Stimulated activated naive CD8-positive, alpha-beta T cell treated with anti-CD3 and anti-CD28 coated beads, Interleukin-15, Interleukin-2, amounts not matched to agents 100 ng/mL and 50 ng/mL, for 24 hours (primary cell): ENCODE measurements at regions not wholly inside any gene's neighbourhood (a gene's known extent, or its start where the extent isn't known, plus 50 kb on each side); places are given as distances from the start of the nearest gene placed in this dataset.
A peak's percentile ranks its signal among the peaks of the same experiment; 100 is the strongest.
"Not testable (repeated sequence)": the region's sequence is repeated elsewhere in the genome, so short reads cannot be mapped to it uniquely, and the experiment has no call there.

Experiments used
- H3K27ac Mint-ChIP-seq: one replicate; pipeline ENCODE4 v1.8.0; 2021; ENCODE audit warnings: mild to moderate bottlenecking, mixed read lengths
- H3K27me3 Mint-ChIP-seq: one replicate; pipeline ENCODE4 v1.8.0; 2021; ENCODE audit warnings: mixed read lengths
- H3K36me3 Mint-ChIP-seq: one replicate; pipeline ENCODE4 v1.8.0; 2021; ENCODE audit warnings: low read depth, mixed read lengths
- H3K4me1 Mint-ChIP-seq: one replicate; pipeline ENCODE4 v1.8.0; 2021; ENCODE audit warnings: low read depth, mixed read lengths
- H3K4me3 Mint-ChIP-seq: one replicate; pipeline ENCODE4 v1.8.0; 2021; ENCODE audit warnings: mild to moderate bottlenecking, mixed read lengths
- H3K9me3 Mint-ChIP-seq: one replicate; pipeline ENCODE4 v1.8.0; 2021; ENCODE audit warnings: mixed read lengths

- Mint-ChIP-seq H3K4me1 (no peaks in the 10 kb centered on the region), H3K36me3 (no peaks in the 10 kb centered on the region), H3K27ac (no peak overlapping the region), H3K9me3 (no peaks in the 10 kb centered on the region), H3K27me3 (peaks cover 9% of the 10 kb centered on the region), H3K4me3 (no peak overlapping the region)
Measured at GRCh38 chr2:129190494-129190893, 789.0 kb upstream of the RAB6C start.

GRCh38 chr2:129191530-129191929 is 787.9 kb upstream of the RAB6C start:
- Mint-ChIP-seq H3K27me3 (peaks cover 9% of the 10 kb centered on the region), H3K36me3 (no peaks in the 10 kb centered on the region), H3K4me1 (no peaks in the 10 kb centered on the region), H3K27ac (no peak overlapping the region), H3K9me3 (no peaks in the 10 kb centered on the region), H3K4me3 (no peak overlapping the region)

GRCh38 chr2:129192117-129192516 is 787.3 kb upstream of the RAB6C start:
- H3K27me3 Mint-ChIP-seq = peaks cover 9% of the 10 kb centered on the region
- H3K4me3 Mint-ChIP-seq = no peak overlapping the region
- no peaks in the 10 kb centered on the region for H3K9me3 Mint-ChIP-seq
- H3K4me1 Mint-ChIP-seq = no peaks in the 10 kb centered on the region
- no peak overlapping the region for H3K27ac Mint-ChIP-seq
- no peaks in the 10 kb centered on the region for H3K36me3 Mint-ChIP-seq

- no peaks in the 10 kb centered on the region for H3K9me3 Mint-ChIP-seq
- no peak overlapping the region for H3K4me3 Mint-ChIP-seq
- no peaks in the 10 kb centered on the region for H3K36me3 Mint-ChIP-seq
- H3K27me3 Mint-ChIP-seq = peaks cover 9% of the 10 kb centered on the region
- no peaks in the 10 kb centered on the region for H3K4me1 Mint-ChIP-seq
- no peak overlapping the region for H3K27ac Mint-ChIP-seq
Measured at GRCh38 chr2:129192841-129193253, 786.6 kb upstream of the RAB6C start.

- H3K4me3 Mint-ChIP-seq = no peak overlapping the region
- no peaks in the 10 kb centered on the region for H3K4me1 Mint-ChIP-seq
- H3K36me3 Mint-ChIP-seq = no peaks in the 10 kb centered on the region
- no peaks in the 10 kb centered on the region for H3K9me3 Mint-ChIP-seq
- H3K27me3 Mint-ChIP-seq = peaks cover 7% of the 10 kb centered on the region
- H3K27ac Mint-ChIP-seq = no peak overlapping the region
Measured at GRCh38 chr2:129193961-129194360, 785.5 kb upstream of the RAB6C start.

GRCh38 chr2:129199501-129199900 is 780.0 kb upstream of the RAB6C start:
- no peak overlapping the region for H3K4me3 Mint-ChIP-seq
- H3K4me1 Mint-ChIP-seq = no peaks in the 10 kb centered on the region
- no peaks in the 10 kb centered on the region for H3K27me3 Mint-ChIP-seq
- no peaks in the 10 kb centered on the region for H3K9me3 Mint-ChIP-seq
- no peak overlapping the region for H3K27ac Mint-ChIP-seq
- no peaks in the 10 kb centered on the region for H3K36me3 Mint-ChIP-seq

GRCh38 chr2:129201696-129202095 is 777.8 kb upstream of the RAB6C start:
- no peaks in the 10 kb centered on the region for H3K4me1 Mint-ChIP-seq
- no peaks in the 10 kb centered on the region for H3K27me3 Mint-ChIP-seq
- H3K27ac Mint-ChIP-seq = no peak overlapping the region
- no peak overlapping the region for H3K4me3 Mint-ChIP-seq
- H3K36me3 Mint-ChIP-seq = no peaks in the 10 kb centered on the region
- no peaks in the 10 kb centered on the region for H3K9me3 Mint-ChIP-seq

GRCh38 chr2:129203331-129203730 is 776.1 kb upstream of the RAB6C start:
- no peaks in the 10 kb centered on the region for H3K36me3 Mint-ChIP-seq
- H3K9me3 Mint-ChIP-seq = no peaks in the 10 kb centered on the region
- no peak overlapping the region for H3K4me3 Mint-ChIP-seq
- no peak overlapping the region for H3K27ac Mint-ChIP-seq
- no peaks in the 10 kb centered on the region for H3K4me1 Mint-ChIP-seq
- no peaks in the 10 kb centered on the region for H3K27me3 Mint-ChIP-seq

- not testable (repeated sequence) for H3K27ac Mint-ChIP-seq, H3K9me3 Mint-ChIP-seq, H3K4me3 Mint-ChIP-seq, H3K27me3 Mint-ChIP-seq, H3K36me3 Mint-ChIP-seq, H3K4me1 Mint-ChIP-seq
Measured at GRCh38 chr2:129204581-129204980, 774.9 kb upstream of the RAB6C start.

GRCh38 chr2:129205176-129205575 is 774.3 kb upstream of the RAB6C start:
- H3K27ac Mint-ChIP-seq = no peak overlapping the region
- no peaks in the 10 kb centered on the region for H3K9me3 Mint-ChIP-seq
- no peaks in the 10 kb centered on the region for H3K27me3 Mint-ChIP-seq
- no peaks in the 10 kb centered on the region for H3K4me1 Mint-ChIP-seq
- H3K4me3 Mint-ChIP-seq = no peak overlapping the region
- H3K36me3 Mint-ChIP-seq = no peaks in the 10 kb centered on the region

- Mint-ChIP-seq H3K4me3 (no peak overlapping the region), H3K4me1 (no peaks in the 10 kb centered on the region), H3K27ac (no peak overlapping the region), H3K9me3 (no peaks in the 10 kb centered on the region), H3K36me3 (no peaks in the 10 kb centered on the region), H3K27me3 (no peaks in the 10 kb centered on the region)
Measured at GRCh38 chr2:129205766-129206165, 773.7 kb upstream of the RAB6C start.

- Mint-ChIP-seq H3K4me1 (no peaks in the 10 kb centered on the region), H3K9me3 (no peaks in the 10 kb centered on the region), H3K4me3 (no peak overlapping the region), H3K36me3 (no peaks in the 10 kb centered on the region), H3K27me3 (no peaks in the 10 kb centered on the region), H3K27ac (no peak overlapping the region)
Measured at GRCh38 chr2:129212299-129212958, 767.0 kb upstream of the RAB6C start.

GRCh38 chr2:129224022-129224421 is 755.4 kb upstream of the RAB6C start:
- no peaks in the 10 kb centered on the region for H3K9me3 Mint-ChIP-seq
- H3K4me1 Mint-ChIP-seq = no peaks in the 10 kb centered on the region
- H3K4me3 Mint-ChIP-seq = no peak overlapping the region
- no peaks in the 10 kb centered on the region for H3K36me3 Mint-ChIP-seq
- H3K27ac Mint-ChIP-seq = peak overlapping the region; percentile 2
- no peaks in the 10 kb centered on the region for H3K27me3 Mint-ChIP-seq

- Mint-ChIP-seq H3K27me3 (no peaks in the 10 kb centered on the region), H3K36me3 (no peaks in the 10 kb centered on the region), H3K9me3 (no peaks in the 10 kb centered on the region), H3K4me1 (no peaks in the 10 kb centered on the region), H3K4me3 (no peak overlapping the region), H3K27ac (peak overlapping the region; percentile 2)
Measured at GRCh38 chr2:129224486-129224885, 755.0 kb upstream of the RAB6C start.

GRCh38 chr2:129229196-129229595 is 750.3 kb upstream of the RAB6C start:
- H3K4me3 Mint-ChIP-seq = no peak overlapping the region
- H3K36me3 Mint-ChIP-seq = no peaks in the 10 kb centered on the region
- no peaks in the 10 kb centered on the region for H3K9me3 Mint-ChIP-seq
- no peak overlapping the region for H3K27ac Mint-ChIP-seq
- H3K27me3 Mint-ChIP-seq = no peaks in the 10 kb centered on the region
- H3K4me1 Mint-ChIP-seq = no peaks in the 10 kb centered on the region

GRCh38 chr2:129229830-129230441 is 749.5 kb upstream of the RAB6C start:
- Mint-ChIP-seq H3K4me1 (no peaks in the 10 kb centered on the region), H3K4me3 (no peak overlapping the region), H3K36me3 (no peaks in the 10 kb centered on the region), H3K27me3 (no peaks in the 10 kb centered on the region), H3K9me3 (no peaks in the 10 kb centered on the region), H3K27ac (no peak overlapping the region)
